GM12891 (cell line): ENCODE measurements at regions not wholly inside any gene's neighbourhood (a gene's known extent, or its start where the extent isn't known, plus 50 kb on each side); places are given as distances from the start of the nearest gene placed in this dataset.

Experiments used
- POLR2AphosphoS5 ChIP-seq: IDR thresholded peaks from 2 replicates; pipeline ENCODE4 v1.6.1; 2011; ENCODE audit warnings: low read depth, low read length, control low read depth
- SPI1 ChIP-seq: IDR thresholded peaks from 2 replicates; pipeline ENCODE4 v1.6.1; 2011; ENCODE audit warnings: low read depth, low read length, control low read depth
- TAF1 ChIP-seq: IDR thresholded peaks from 2 replicates; pipeline ENCODE4 v1.6.1; 2011; ENCODE audit warnings: low read depth, low read length, control low read depth

DNA sequence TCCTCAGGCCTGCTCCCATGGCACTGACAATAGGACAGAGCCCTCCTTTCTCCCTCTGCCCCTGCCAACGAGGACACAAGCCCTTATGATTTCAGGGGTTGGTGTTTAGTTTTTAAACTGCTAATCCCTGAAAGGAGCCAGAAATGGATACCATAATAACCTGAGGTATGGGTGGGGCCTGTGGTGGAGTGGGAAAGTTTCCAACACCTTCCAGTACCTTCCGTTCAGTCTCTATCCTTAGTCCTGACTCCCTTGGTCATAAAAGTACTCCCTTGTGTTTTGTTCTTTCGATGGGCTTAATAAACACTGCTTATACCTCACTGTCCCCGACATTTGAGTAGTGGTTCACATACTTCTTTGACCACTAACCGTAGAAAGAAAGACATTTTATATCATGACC, 141.8 kb upstream of the MAGI3 start:
- TF ChIP-seq POLR2AphosphoS5 (no peak), TAF1 (no peak), SPI1 (no peak)
